ENCODE measurements at regions not wholly inside any gene's neighbourhood (a gene's known extent, or its start where the extent isn't known, plus 50 kb on each side); places are given as distances from the start of the nearest gene placed in this dataset.

DNA sequence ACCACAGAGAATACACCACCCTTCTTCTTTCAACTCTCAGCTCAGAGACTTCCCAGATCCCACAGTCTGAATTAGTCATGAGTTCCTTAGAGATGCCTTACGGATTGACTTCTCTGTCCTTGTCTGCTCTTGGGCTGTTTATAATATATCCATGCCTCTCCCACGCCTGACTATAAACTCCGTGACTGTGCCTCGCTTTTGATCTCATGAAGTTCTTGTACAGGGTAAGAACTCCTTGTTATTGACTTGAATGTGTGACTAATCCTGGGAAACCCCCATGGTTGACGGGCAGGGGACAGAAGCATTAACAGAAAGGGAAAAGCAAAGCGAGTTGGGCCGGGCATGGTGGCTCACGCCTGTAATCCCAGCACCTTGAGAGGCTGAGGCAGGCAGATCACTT is 62.4 kb upstream of the POU2AF1 start:
- TF ChIP-seq, protein P1, sequence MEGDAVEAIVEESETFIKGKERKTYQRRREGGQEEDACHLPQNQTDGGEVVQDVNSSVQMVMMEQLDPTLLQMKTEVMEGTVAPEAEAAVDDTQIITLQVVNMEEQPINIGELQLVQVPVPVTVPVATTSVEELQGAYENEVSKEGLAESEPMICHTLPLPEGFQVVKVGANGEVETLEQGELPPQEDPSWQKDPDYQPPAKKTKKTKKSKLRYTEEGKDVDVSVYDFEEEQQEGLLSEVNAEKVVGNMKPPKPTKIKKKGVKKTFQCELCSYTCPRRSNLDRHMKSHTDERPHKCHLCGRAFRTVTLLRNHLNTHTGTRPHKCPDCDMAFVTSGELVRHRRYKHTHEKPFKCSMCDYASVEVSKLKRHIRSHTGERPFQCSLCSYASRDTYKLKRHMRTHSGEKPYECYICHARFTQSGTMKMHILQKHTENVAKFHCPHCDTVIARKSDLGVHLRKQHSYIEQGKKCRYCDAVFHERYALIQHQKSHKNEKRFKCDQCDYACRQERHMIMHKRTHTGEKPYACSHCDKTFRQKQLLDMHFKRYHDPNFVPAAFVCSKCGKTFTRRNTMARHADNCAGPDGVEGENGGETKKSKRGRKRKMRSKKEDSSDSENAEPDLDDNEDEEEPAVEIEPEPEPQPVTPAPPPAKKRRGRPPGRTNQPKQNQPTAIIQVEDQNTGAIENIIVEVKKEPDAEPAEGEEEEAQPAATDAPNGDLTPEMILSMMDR (IDR thresholded peaks at IDR 0.05; ENCODE audit: low read depth, low read length): no peak
- no peak for TF ChIP-seq EZH2phosphoT487 (IDR thresholded peaks at IDR 0.05; ENCODE audit: low read depth)

Data from OCI-LY3 (cell line).